ENCODE measurements at regions not wholly inside any gene's neighbourhood (a gene's known extent, or its start where the extent isn't known, plus 50 kb on each side); places are given as distances from the start of the nearest gene placed in this dataset.
A peak's percentile ranks its signal among the peaks of the same experiment; 100 is the strongest.

- DNase-seq (ENCODE audit: low spot score), result no peak
Observed at GRCh38 chr15:94535298-94536048, 304.1 kb downstream of the MCTP2 start.

- DNase-seq (ENCODE audit: low spot score), result no peak
Observed at GRCh38 chr15:94536549-94536948, 305.2 kb downstream of the MCTP2 start.

- no peak for DNase-seq (ENCODE audit: low spot score)
Observed at GRCh38 chr15:94538280-94538679, 306.9 kb downstream of the MCTP2 start.

GRCh38 chr15:94542391-94542790, 311.0 kb downstream of the MCTP2 start:
- no peak for DNase-seq (ENCODE audit: low spot score)

- DNase-seq (ENCODE audit: low spot score), result no peak
Observed at GRCh38 chr15:94546808-94547207, 315.4 kb downstream of the MCTP2 start.

- no peak for DNase-seq (ENCODE audit: low spot score)
Observed at GRCh38 chr15:94547711-94548110, 316.4 kb downstream of the MCTP2 start.

- DNase-seq (ENCODE audit: low spot score), result no peak
Observed at GRCh38 chr15:94555841-94556519, 324.6 kb downstream of the MCTP2 start.

- DNase-seq (ENCODE audit: low spot score), result no peak
Observed at GRCh38 chr15:94561036-94561689, 329.8 kb downstream of the MCTP2 start.

GRCh38 chr15:94563456-94563855, 332.1 kb downstream of the MCTP2 start:
- no peak for DNase-seq (ENCODE audit: low spot score)

- peak; percentile 28 for DNase-seq (ENCODE audit: low spot score)
Observed at GRCh38 chr15:94576889-94577533, 345.6 kb downstream of the MCTP2 start.

GRCh38 chr15:94579286-94579685, 347.9 kb downstream of the MCTP2 start:
- no peak for DNase-seq (ENCODE audit: low spot score)

GRCh38 chr15:94580211-94580885, 349.0 kb downstream of the MCTP2 start:
- no peak for DNase-seq (ENCODE audit: low spot score)

GRCh38 chr15:94582368-94582767, 351.0 kb downstream of the MCTP2 start:
- no peak for DNase-seq (ENCODE audit: low spot score)

GRCh38 chr15:94584833-94585244, 353.5 kb downstream of the MCTP2 start:
- peak; percentile 14 for DNase-seq (ENCODE audit: low spot score)

- DNase-seq (ENCODE audit: low spot score), result no peak
Observed at GRCh38 chr15:94586099-94586498, 354.7 kb downstream of the MCTP2 start.

- no peak for DNase-seq (ENCODE audit: low spot score)
Observed at GRCh38 chr15:94587113-94587512, 355.8 kb downstream of the MCTP2 start.

GRCh38 chr15:94588993-94589392, 357.6 kb downstream of the MCTP2 start:
- DNase-seq (ENCODE audit: low spot score), result no peak

- no peak for DNase-seq (ENCODE audit: low spot score)
Observed at GRCh38 chr15:94592495-94592894, 361.1 kb downstream of the MCTP2 start.

GRCh38 chr15:94596707-94597106, 365.3 kb downstream of the MCTP2 start:
- DNase-seq (ENCODE audit: low spot score), result no peak

- no peak for DNase-seq (ENCODE audit: low spot score)
Observed at GRCh38 chr15:94600505-94600904, 369.1 kb downstream of the MCTP2 start.

GRCh38 chr15:94602754-94603470, 371.6 kb downstream of the MCTP2 start:
- no peak for DNase-seq (ENCODE audit: low spot score)

Measured in germinal center (tissue), 1 donor.